ENCODE measurements at regions not wholly inside any gene's neighbourhood (a gene's known extent, or its start where the extent isn't known, plus 50 kb on each side); places are given as distances from the start of the nearest gene placed in this dataset.

DNA sequence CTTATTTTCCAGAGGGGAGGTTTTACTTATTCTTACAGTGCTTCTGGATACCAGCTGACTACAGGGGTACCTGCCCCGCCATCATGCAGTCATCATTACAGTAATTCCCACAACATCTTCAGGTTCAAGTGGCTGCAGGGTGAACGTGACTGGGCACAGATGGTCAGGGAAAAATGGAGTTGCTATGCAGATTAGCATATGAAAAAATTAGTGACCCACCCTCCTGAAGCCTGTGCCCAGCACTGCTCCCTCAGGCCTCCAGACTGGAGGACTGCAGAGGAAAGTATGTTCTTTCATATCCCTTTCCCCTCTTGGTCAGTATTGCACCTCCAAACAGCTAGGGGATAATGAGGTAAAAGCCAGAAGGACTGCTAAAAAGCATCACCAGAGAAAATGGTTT, 937.9 kb downstream of the TUSC7 start:
- ATAC-seq (no peak), DNase-seq (no peak)
- Histone ChIP-seq H3K4me3 (no peak overlapping the region), H3K9me3 (peaks cover 0 to 4% of the 10 kb centered on the region in 2 donors), H3K27ac (no peak overlapping the region), H3K36me3 (no peaks in the 10 kb centered on the region), H3K27me3 (no peaks in the 10 kb centered on the region), H3K4me1 (no peaks in the 10 kb centered on the region)
- TF ChIP-seq, protein P1, sequence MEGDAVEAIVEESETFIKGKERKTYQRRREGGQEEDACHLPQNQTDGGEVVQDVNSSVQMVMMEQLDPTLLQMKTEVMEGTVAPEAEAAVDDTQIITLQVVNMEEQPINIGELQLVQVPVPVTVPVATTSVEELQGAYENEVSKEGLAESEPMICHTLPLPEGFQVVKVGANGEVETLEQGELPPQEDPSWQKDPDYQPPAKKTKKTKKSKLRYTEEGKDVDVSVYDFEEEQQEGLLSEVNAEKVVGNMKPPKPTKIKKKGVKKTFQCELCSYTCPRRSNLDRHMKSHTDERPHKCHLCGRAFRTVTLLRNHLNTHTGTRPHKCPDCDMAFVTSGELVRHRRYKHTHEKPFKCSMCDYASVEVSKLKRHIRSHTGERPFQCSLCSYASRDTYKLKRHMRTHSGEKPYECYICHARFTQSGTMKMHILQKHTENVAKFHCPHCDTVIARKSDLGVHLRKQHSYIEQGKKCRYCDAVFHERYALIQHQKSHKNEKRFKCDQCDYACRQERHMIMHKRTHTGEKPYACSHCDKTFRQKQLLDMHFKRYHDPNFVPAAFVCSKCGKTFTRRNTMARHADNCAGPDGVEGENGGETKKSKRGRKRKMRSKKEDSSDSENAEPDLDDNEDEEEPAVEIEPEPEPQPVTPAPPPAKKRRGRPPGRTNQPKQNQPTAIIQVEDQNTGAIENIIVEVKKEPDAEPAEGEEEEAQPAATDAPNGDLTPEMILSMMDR (IDR thresholded peaks at IDR 0.05) = no peak
- intact Hi-C loops (cut with DNase I) = no loop called here

DNA sequence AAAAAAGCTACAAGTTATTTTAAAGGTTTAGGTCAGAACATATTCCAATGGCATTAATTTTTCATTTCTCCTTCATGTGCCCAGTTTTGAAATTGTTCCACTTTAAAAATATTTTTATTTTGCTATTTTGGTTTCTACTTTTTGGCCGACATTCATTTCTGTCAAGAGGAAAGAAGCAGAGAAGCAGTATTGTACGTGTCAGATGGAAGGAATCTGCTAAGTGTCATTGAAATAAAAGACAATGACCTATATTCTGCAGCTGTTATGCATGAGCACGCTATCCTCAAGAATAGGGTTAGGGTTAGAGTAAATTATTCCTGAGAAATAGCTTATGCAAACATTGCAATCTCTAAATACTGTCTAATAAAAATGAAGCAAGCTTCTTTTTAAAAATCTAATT, 941.7 kb downstream of the TUSC7 start:
- TF ChIP-seq, protein P1 (IDR thresholded peaks at IDR 0.05) = no peak
- Histone ChIP-seq H3K4me3 (no peak overlapping the region), H3K9me3 (no peaks in the 10 kb centered on the region), H3K27me3 (no peaks in the 10 kb centered on the region), H3K27ac (no peak overlapping the region), H3K36me3 (no peaks in the 10 kb centered on the region), H3K4me1 (no peaks in the 10 kb centered on the region)
- intact Hi-C loops (cut with DNase I) = no loop called here
- ATAC-seq = no peak
- peak in 1 of 4 donors; percentile 18 for DNase-seq

DNA sequence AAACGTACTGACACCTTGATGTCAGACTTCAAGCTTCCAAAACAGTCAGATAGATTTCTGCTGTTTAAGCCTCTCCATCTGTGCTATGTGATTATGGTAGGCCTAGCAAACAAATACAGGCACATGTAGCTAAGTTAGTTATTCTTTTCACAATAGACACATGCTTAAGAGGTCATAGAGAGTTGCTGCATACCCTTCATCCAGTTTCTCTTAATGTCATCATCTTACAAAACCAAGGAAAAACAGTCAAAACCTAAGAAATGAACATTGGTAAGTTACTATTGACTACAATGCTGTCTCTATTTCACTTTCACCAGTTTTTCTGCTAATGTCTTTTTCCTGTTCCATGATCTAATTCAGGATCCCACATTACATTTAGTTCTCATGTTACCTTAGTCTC, 946.8 kb downstream of the TUSC7 start:
- DNase-seq (no peak), ATAC-seq (no peak)
- no peak overlapping the region for H3K27ac ChIP-seq
- H3K4me3 ChIP-seq = no peak overlapping the region
- H3K36me3 ChIP-seq = no peaks in the 10 kb centered on the region
- intact Hi-C loops (cut with DNase I) = no loop called here
- TF ChIP-seq, protein P1 (IDR thresholded peaks at IDR 0.05) = no peak
- no peaks in the 10 kb centered on the region for H3K27me3 ChIP-seq
- no peaks in the 10 kb centered on the region for H3K9me3 ChIP-seq
- no peaks in the 10 kb centered on the region for H3K4me1 ChIP-seq

DNA sequence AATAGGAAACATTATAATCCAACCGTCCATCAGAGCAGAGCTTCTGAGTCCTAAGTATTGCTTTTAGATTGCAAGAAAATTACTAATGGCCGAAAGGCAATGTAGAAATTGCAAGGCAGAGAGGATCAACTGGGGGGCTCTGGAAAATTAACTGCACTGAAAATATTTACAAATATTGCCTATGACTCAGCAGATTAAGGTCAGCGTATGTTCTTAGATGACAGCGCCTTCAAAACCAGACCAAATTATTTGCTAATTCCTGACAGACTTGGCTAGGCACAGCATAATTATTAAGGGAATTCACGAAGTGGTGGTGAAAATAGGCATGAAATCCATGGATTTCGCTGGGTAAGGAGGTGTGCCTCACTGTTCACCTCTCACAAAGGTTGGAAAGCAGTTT, 947.7 kb downstream of the TUSC7 start:
- no peaks in the 10 kb centered on the region for H3K36me3 ChIP-seq
- no peak overlapping the region for H3K27ac ChIP-seq
- no peak overlapping the region for H3K4me3 ChIP-seq
- no peaks in the 10 kb centered on the region for H3K27me3 ChIP-seq
- intact Hi-C loops (cut with DNase I) = no loop called here
- H3K9me3 ChIP-seq = no peaks in the 10 kb centered on the region
- TF ChIP-seq, protein P1 (IDR thresholded peaks at IDR 0.05) = no peak
- DNase-seq = no peak
- H3K4me1 ChIP-seq = no peaks in the 10 kb centered on the region
- no peak for ATAC-seq

DNA sequence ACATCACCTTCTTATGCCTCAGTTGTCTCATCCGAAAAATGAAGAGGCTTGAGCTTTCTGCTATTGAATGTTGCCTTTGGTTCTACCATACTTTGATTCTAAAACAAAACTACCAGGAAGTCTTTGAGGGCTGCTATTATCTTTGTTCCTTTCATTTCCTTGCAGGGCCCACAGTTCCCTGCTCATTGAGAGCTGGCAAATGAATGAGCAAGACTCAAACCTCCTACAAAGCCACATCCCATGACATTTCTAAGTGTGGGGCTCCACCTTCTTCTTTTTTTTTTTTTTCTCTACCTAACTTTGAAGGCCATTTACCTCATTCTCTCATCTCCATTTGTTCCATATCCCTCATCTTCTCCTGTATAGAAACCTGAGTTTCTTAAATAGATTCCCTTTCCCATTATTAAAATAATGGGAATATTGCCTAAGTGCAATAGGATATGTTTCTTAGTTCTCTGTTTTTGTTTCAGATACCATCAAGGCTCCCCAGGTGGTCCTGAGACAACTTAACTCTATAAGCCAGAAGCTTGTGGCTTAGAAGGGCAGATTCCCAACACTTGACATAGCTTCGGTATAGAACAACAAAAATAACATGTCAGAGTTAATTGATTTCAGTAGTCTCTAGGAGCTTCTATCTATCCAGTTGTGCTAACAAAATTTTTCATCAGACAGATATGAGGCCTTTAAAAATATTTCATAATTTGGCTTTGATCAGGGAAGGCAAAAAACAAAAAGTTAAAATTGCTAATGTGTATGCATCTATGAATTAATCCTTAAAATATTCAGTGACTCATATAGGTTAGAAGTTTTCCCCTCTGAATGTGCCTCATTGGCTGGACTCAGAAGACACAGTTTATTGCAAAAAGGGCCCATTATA, 951.6 kb downstream of the TUSC7 start:
- no peaks in the 10 kb centered on the region for H3K4me1 ChIP-seq
- DNase-seq (no peak), ATAC-seq (no peak)
- no peaks in the 10 kb centered on the region for H3K27me3 ChIP-seq
- no peak overlapping the region for H3K4me3 ChIP-seq
- H3K36me3 ChIP-seq = no peaks in the 10 kb centered on the region
- H3K27ac ChIP-seq = no peak overlapping the region
- intact Hi-C loops (cut with DNase I) = no loop called here
- TF ChIP-seq, protein P1 (IDR thresholded peaks at IDR 0.05) = no peak
- no peaks in the 10 kb centered on the region for H3K9me3 ChIP-seq
